GM21576 (cell line): ENCODE measurements at regions not wholly inside any gene's neighbourhood (a gene's known extent, or its start where the extent isn't known, plus 50 kb on each side); places are given as distances from the start of the nearest gene placed in this dataset.

Experiments used
- ATAC-seq: cut with Tn5 transposase; IDR thresholded peaks from one replicate; pipeline ENCODE4 v1.9.1; 2021; ENCODE audit warnings: mild to moderate bottlenecking, moderate library complexity; ENCODE audit not compliant: unreplicated experiment

- no peak for ATAC-seq
Observed at GRCh38 chr6:44062771-44063560, 64.3 kb downstream of the MRPL14 start.

- no peak for ATAC-seq
Observed at GRCh38 chr6:44062105-44062770, 65.0 kb downstream of the MRPL14 start.

- no peak for ATAC-seq
Observed at GRCh38 chr6:44061375-44062104, 65.7 kb downstream of the MRPL14 start.

DNA sequence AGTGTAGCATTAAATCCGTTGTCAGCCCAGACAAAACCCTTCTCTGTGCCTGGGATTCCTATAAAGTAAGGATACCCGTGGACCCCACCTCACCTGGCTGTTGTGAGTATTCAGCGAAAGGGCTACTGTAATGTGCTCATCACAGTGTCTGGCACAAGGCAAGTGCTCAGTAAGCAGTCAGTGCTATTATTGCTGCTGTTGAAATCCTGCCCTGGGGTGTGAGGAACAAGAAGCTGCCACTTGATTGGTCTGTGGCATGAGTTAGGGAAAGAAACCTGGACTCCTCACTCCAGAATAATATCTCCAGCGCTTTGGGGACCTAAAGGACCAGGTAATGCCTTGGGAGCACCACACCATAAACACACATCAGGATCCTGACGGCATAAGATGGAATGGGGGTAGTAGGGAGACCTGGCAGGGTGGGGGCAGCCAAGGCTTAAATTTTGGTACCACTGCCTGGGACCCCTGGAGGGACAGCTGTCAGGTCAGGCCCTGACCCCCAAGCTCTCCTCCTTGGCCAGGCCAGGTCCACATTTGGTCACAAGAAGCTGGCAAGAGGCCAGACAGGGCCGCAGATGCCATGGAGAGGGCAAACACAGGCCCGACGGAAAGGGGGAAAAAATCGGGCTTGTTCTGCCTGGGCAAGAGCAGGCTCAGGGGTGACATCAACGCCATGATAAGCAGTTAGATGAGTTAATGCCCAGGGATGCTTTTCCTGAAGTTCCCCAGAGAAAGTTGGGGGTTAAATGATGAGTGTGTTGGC lies 66.5 kb downstream of the MRPL14 start:
- no peak for ATAC-seq

DNA sequence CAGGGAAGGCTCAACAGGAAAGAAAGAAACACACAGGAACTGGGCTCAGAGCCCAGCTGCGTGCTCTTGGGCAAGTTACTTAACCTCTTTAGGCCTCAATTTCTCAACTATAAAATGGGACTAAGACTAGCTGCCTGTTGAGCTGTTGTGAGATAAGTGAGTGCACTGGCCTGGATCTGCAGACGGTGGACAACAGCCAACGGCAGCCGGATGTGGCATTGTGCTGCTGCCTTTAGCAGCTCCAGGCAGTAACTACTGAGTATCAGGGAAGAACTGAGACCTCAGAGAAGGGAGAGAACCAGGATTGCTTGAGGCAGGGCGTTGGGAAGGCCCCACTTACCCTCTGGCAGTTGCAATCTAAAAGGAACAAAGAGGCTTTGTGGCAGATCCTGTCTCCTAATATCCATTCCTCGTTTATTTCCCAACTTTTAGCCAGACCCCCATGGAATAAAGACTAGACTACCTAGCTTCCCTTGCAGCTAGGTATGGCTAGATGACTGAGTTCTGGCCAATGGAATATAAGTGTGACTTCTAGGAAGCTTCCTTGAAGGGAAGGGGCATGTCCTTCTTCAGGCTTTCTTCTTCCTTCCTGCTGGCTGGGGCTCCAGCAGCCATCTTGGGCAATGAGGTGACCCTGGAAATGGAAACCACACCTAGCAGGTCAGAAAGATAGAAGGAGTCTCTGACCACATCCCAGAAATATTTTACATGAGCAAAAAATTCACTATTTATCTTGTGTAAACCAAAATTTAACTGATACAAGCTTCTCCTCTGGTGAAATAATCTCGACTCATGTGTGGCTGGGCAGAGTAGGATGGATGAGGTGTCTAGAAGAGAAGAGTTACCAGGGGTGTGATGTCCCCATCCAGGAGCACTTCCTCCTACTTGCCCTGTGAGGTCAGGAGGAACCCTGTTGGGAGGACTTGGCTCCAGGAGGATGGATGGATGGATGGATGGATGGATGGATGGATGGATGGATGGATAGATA lies 67.6 kb downstream of the MRPL14 start:
- ATAC-seq: no peak

GRCh38 chr6:44058617-44059358 lies 68.5 kb downstream of the MRPL14 start:
- ATAC-seq: no peak

- ATAC-seq: no peak
Observed at GRCh38 chr6:44057931-44058616, 69.2 kb downstream of the MRPL14 start.

DNA sequence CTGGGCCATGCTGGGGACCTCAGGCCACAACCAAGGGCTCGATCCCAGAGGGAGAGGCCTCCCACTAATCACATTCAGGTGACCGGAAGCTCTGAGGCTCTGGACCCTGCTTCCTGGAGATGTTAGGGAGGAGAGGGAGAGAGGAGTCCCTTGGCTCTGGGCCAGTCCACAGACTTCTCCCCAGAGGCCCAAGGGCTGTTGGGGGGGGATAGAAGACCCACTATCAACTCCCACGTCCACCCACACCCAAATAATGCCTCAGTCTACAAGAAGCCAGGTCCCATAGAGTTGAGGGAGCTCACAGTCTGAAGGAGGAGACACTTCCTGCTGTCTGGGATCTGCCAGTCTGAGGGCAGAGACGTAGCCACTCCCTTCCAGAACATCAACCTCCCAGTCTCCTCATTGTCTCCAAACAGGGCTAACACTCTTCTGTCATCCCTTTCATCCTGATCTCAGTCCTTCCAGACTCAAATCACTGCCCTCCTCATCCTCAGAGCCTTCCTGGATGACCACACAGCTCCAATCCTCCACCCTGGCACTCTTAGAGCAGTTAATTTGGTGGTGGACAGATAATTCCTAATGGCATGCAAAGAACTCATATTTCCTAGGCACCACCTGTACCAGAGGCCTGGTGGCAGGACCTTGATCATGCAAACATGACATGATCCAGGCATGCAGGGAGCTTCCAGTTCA lies 69.9 kb downstream of the MRPL14 start:
- no peak for ATAC-seq

GRCh38 chr6:44056392-44057237 lies 70.6 kb downstream of the MRPL14 start:
- no peak for ATAC-seq

- ATAC-seq: no peak
Observed at GRCh38 chr6:44054721-44055559, 72.3 kb downstream of the MRPL14 start.

- no peak for ATAC-seq
Observed at GRCh38 chr6:44053760-44054556, 73.3 kb downstream of the MRPL14 start.

DNA sequence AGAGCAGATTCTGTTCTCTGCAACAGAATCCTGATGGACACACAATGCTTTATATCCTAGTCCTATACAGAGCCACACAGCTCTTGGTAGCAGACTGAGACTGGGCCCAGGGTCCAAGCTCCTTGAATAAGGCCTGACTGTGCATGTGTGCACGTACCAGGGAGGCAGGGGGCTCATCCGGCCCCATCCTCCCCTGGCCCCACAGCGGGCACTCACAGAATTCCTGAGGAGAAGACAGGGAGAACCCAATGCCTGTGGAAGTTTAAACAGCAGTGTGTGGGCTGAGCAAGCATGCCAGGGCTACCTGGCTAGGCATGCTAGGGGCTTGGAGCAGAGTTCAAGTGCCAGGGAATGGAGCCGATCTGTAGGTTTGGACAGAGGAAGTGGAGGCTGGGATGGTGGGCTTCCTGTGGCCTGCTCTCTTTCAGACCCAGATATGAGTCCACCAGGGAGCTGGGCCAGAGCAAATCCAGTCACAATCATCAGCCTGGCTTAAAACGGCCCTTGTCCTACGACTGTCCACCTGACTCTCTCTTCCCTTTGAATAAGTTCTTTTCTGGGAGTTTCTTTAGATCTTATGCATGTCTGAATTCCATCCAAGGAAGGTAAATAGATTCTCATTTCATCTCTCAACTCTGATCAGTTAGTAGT lies 74.0 kb downstream of the MRPL14 start:
- no peak for ATAC-seq

- ATAC-seq: no peak
Observed at GRCh38 chr6:44052419-44053023, 74.7 kb downstream of the MRPL14 start.

GRCh38 chr6:44051515-44051914 lies 75.7 kb downstream of the MRPL14 start:
- no peak for ATAC-seq
